DND-41 (cell line): ENCODE measurements at regions not wholly inside any gene's neighbourhood (a gene's known extent, or its start where the extent isn't known, plus 50 kb on each side); places are given as distances from the start of the nearest gene placed in this dataset.

ENCODE experiments used
- ATAC-seq: fragments of 200-7000 bp; cut with Tn5 transposase; 3 replicates; pipeline ENCODE4 v1.9.1; 2021; ENCODE audit warnings: low read depth; ENCODE audit not compliant: insufficient read depth
- DNase-seq: peaks from one replicate; pipeline ENCODE4 v3.0.0-alpha.2; 2020
- H2AFZ ChIP-seq: 2 replicates; pipeline ENCODE4 v1.6.0; 2012; ENCODE audit warnings: low read depth, low read length
- H3K27ac ChIP-seq: 2 replicates; pipeline ENCODE4 v1.5.1; 2012; ENCODE audit warnings: low read length, inconsistent platforms
- H3K27me3 ChIP-seq: fragments of 200-600 bp; sonication (generic); 2 replicates; pipeline ENCODE4 v1.6.0; 2012; ENCODE audit warnings: low read length, mild to moderate bottlenecking, inconsistent platforms; ENCODE audit not compliant: insufficient read depth, poor library complexity
- H3K36me3 ChIP-seq: 2 replicates; pipeline ENCODE4 v1.5.1; 2012; ENCODE audit warnings: low read length, inconsistent platforms; ENCODE audit not compliant: insufficient read depth
- H3K4me1 ChIP-seq: 2 replicates; pipeline ENCODE4 v1.5.1; 2012; ENCODE audit warnings: mild to moderate bottlenecking, low read length; ENCODE audit not compliant: insufficient read depth
- H3K4me2 ChIP-seq: 2 replicates; pipeline ENCODE4 v1.6.0; 2012; ENCODE audit warnings: mild to moderate bottlenecking, moderate library complexity, low read length, inconsistent platforms; ENCODE audit not compliant: insufficient read depth
- H3K4me3 ChIP-seq, 2 experiments: fragments of 200-600 bp in 1 of 2; shearing (Covaris generic) in 1 of 2; 2 replicates each; pipeline ENCODE4 v1.5.1; 2012 to 2016; ENCODE audit warnings: inconsistent platforms in 2 of 2, low read length in 2 of 2, mild to moderate bottlenecking in 2 of 2, low read depth in 1 of 2, moderate library complexity in 1 of 2
- H3K79me2 ChIP-seq: 2 replicates; pipeline ENCODE4 v1.6.0; 2012; ENCODE audit warnings: low read length, inconsistent platforms; ENCODE audit not compliant: insufficient read depth
- H3K9ac ChIP-seq: 2 replicates; pipeline ENCODE4 v1.6.0; 2012; ENCODE audit warnings: low read depth, mild to moderate bottlenecking, inconsistent platforms, low read length, moderate library complexity
- H3K9me3 ChIP-seq: 2 replicates; pipeline ENCODE4 v1.5.1; 2012; ENCODE audit warnings: low read length, moderate library complexity, mild to moderate bottlenecking, inconsistent platforms; ENCODE audit not compliant: insufficient read depth, severe bottlenecking
- H4K20me1 ChIP-seq: 2 replicates; pipeline ENCODE4 v1.6.0; 2012; ENCODE audit warnings: low read length; ENCODE audit not compliant: insufficient read depth
- CTCF ChIP-seq: IDR thresholded peaks from 2 replicates; pipeline ENCODE4 v1.5.1; 2012; ENCODE audit warnings: borderline replicate concordance, low read length, moderate library complexity, mild to moderate bottlenecking; ENCODE audit not compliant: poor library complexity, severe bottlenecking; ENCODE audit errors: extremely low read depth
- EZH2 ChIP-seq: IDR thresholded peaks from 3 replicates; pipeline ENCODE4 v1.6.1; 2012; ENCODE audit warnings: borderline replicate concordance, low read depth, mild to moderate bottlenecking, moderate library complexity, low read length, inconsistent platforms; ENCODE audit not compliant: severe bottlenecking

DNA sequence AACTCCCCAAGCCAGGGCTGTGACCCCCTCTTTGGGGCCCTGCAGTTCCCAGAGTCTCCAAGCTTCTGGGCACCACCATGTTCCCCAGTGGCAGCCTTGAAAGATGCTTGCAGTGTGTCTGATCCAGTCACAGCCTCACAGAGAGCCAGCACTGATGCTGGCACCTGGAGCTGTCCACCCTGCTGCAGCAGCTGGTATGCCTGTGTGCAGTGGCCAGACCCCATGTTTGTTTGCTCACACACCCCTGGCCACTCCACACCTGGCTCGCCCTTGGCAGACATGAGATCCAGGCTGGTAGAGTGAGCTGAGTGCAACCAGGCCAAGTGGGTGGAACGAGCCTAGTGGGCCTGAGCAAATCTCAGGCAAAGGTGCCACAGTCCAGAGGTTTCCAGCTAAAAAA is 106.0 kb downstream of the C9orf50 start:
- DNase-seq, result no peak
- TF ChIP-seq CTCF (no peak), EZH2 (no peak)

DNA sequence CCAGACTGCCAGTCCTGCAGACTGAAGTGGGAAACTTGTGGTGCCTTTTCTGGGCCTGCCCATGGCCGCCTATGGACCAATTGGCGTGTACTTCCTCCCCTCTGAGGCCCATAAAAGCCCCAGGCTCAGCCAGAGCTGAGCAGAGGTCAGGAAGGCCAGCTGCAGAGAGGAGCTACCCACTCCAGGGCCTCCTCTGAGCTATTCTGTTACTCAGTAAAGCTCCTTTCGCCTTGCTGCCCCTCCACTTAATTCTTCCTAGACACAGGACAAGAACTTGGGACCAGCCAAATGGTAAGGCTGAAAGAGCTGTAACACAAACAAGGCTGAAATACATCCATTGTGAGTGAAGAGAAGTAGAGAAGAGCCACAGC is 106.4 kb downstream of the C9orf50 start:
- Histone ChIP-seq H3K9ac (no peak overlapping the region), H3K27me3 (no peaks in the 10 kb centered on the region), H3K4me1 (no peaks in the 10 kb centered on the region), H3K9me3 (peaks cover 19% of the 10 kb centered on the region), H3K27ac (no peak overlapping the region), H3K4me3 (no peak overlapping the region), H3K4me2 (no peak overlapping the region), H3K36me3 (no peaks in the 10 kb centered on the region), H3K79me2 (no peaks in the 10 kb centered on the region), H4K20me1 (no peaks in the 10 kb centered on the region), H2AFZ (no peak overlapping the region)
- DNase-seq, result no peak
- ATAC-seq, result no peak
- TF ChIP-seq EZH2 (no peak), CTCF (no peak)

More for the DNA sequence above, 106.0 kb downstream of the C9orf50 start:
- H3K4me3 ChIP-seq, result no peak overlapping the region
- H3K4me1 ChIP-seq, result no peaks in the 10 kb centered on the region
- H4K20me1 ChIP-seq, result no peaks in the 10 kb centered on the region
- H3K4me2 ChIP-seq, result no peak overlapping the region
- H2AFZ ChIP-seq, result no peak overlapping the region
- no peak for ATAC-seq
- no peak overlapping the region for H3K27ac ChIP-seq
- peaks cover 19% of the 10 kb centered on the region for H3K9me3 ChIP-seq
- H3K79me2 ChIP-seq, result no peaks in the 10 kb centered on the region
- no peaks in the 10 kb centered on the region for H3K27me3 ChIP-seq
- no peak overlapping the region for H3K9ac ChIP-seq
- H3K36me3 ChIP-seq, result no peaks in the 10 kb centered on the region

DNA sequence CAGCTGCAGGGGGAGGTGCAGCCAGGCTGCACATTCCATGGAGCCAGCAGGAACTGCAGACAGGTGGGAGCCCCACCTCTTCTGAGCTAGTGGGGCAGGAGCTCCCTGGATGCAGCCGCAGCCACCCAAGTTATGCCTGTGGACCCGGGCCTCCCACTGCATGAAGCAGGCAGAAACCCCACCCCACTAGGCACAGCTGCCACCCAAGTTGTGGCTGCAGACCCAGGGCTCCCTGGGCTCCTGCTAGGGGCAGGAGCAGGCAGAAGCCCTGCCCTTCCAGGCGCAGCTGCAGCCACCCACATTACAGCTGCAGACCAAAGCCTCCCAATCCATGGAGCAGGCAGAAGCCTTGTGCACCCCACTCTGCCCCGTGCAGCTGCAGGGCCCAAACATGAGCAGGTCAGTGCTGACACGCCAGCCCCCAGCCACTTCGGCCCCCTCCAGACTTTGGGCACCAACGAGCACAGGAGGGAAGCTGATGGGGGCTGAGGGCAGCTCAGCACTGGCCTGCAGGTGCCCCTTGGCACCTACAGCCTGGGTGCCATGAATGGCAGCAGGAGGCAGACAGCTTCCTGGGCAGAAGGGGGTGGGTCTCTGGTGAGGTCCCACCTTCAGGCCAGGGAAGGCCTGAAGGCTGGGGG is 106.9 kb downstream of the C9orf50 start:
- Histone ChIP-seq H3K4me1 (no peaks in the 10 kb centered on the region), H3K4me2 (no peak overlapping the region), H3K27me3 (no peaks in the 10 kb centered on the region), H3K9ac (no peak overlapping the region), H3K9me3 (peaks cover 19% of the 10 kb centered on the region), H3K36me3 (no peaks in the 10 kb centered on the region), H3K4me3 (no peak overlapping the region), H3K27ac (no peak overlapping the region), H4K20me1 (no peaks in the 10 kb centered on the region), H2AFZ (no peak overlapping the region), H3K79me2 (no peaks in the 10 kb centered on the region)
- no peak for DNase-seq
- TF ChIP-seq CTCF (no peak), EZH2 (no peak)
- no peak for ATAC-seq
